H1 (cell line): ENCODE measurements at regions not wholly inside any gene's neighbourhood (a gene's known extent, or its start where the extent isn't known, plus 50 kb on each side); places are given as distances from the start of the nearest gene placed in this dataset.
"Not testable (repeated sequence)": the region's sequence is repeated elsewhere in the genome, so short reads cannot be mapped to it uniquely, and the experiment has no call there.

Experiments used
- CTCF ChIA-PET: fragments of 300-600 bp; sonication (Branson Sonifier 250); formaldehyde crosslinking; loops from one replicate; lab custom pipeline; 2021; ENCODE audit not compliant: partially characterized antibody; lab: Charles Lee
- POLR2A ChIA-PET: fragments of 300-600 bp; sonication (Branson Sonifier 250); formaldehyde crosslinking; loops from one replicate; lab custom pipeline; 2021; ENCODE audit warnings: inconsistent platforms; ENCODE audit not compliant: partially characterized antibody; lab: Charles Lee
- DNase-seq, 2 experiments: peaks; one replicate each; pipeline versions ENCODE4 v3.0.0 to v3.0.0-alpha.2; 2010 to 2022; ENCODE audit warnings: low spot score in 2 of 2, low read depth in 1 of 2, mixed read lengths in 1 of 2
- FAIRE-seq: peaks from 2 replicates; lab custom pipeline; 2011; peaks lifted over from hg19 to GRCh38; lab: Jason Lieb, UNC
- H2AFZ ChIP-seq: 2 replicates; pipeline ENCODE4 v1.8.1; 2012; ENCODE audit warnings: low read length, inconsistent platforms
- H2AK5ac ChIP-seq: 2 replicates; pipeline ENCODE4 v1.6.1; 2013; ENCODE audit warnings: low read depth, low read length
- H2BK120ac ChIP-seq: replicated peaks from 2 replicates; pipeline ENCODE3; 2013; ENCODE audit warnings: low read depth, low read length, inconsistent platforms
- H2BK12ac ChIP-seq: 2 replicates; pipeline ENCODE4 v1.6.1; 2013; ENCODE audit warnings: low read depth, low read length
- H2BK15ac ChIP-seq: 2 replicates; pipeline ENCODE4 v1.6.1; 2013; ENCODE audit warnings: low read length
- H2BK20ac ChIP-seq: 2 replicates; pipeline ENCODE4 v1.6.1; 2013; ENCODE audit warnings: low read length
- H2BK5ac ChIP-seq: 2 replicates; pipeline ENCODE4 v1.6.1; 2013; ENCODE audit warnings: low read depth, low read length
- H3K14ac ChIP-seq: 2 replicates; pipeline ENCODE4 v1.6.1; 2013; ENCODE audit warnings: inconsistent platforms; ENCODE audit not compliant: insufficient read length
- H3K18ac ChIP-seq: 2 replicates; pipeline ENCODE4 v1.6.1; 2013; ENCODE audit warnings: low read length; ENCODE audit errors: extremely low read depth
- H3K23ac ChIP-seq: 2 replicates; pipeline ENCODE4 v1.6.1; 2013; ENCODE audit warnings: inconsistent platforms; ENCODE audit not compliant: insufficient read length
- H3K23me2 ChIP-seq: 2 replicates; pipeline ENCODE4 v1.6.1; 2013; ENCODE audit warnings: low read depth, low read length
- H3K27ac ChIP-seq: 2 replicates; pipeline ENCODE4 v1.6.1; 2011; ENCODE audit warnings: low read depth, low read length, inconsistent platforms
- H3K27me3 ChIP-seq, 4 experiments: replicated peaks in 1 of 4; 1 replicate in 1 of 4; 2 replicates in 3 of 4; pipeline versions ENCODE4 v1.6.1 to v1.8.1; 2011 to 2013; ENCODE audit warnings: low read length in 3 of 4, mild to moderate bottlenecking in 3 of 4, inconsistent platforms in 2 of 4, mixed read lengths in 2 of 4, moderate library complexity in 1 of 4; ENCODE audit not compliant: control insufficient read depth in 3 of 4, insufficient read depth in 3 of 4; ENCODE audit errors: extremely low read depth in 1 of 4
- H3K36me3 ChIP-seq, 4 experiments: 2 replicates each; pipeline versions ENCODE4 v1.6.1 to v1.8.1; 2011 to 2013; ENCODE audit warnings: mild to moderate bottlenecking in 4 of 4, low read length in 3 of 4, moderate library complexity in 2 of 4, control low read depth in 1 of 4, inconsistent platforms in 1 of 4; ENCODE audit not compliant: insufficient read depth in 4 of 4, control insufficient read depth in 2 of 4
- H3K4ac ChIP-seq: replicated peaks from 2 replicates; pipeline ENCODE3; 2013; ENCODE audit warnings: low read length, low read depth, mixed read lengths, inconsistent platforms; ENCODE audit not compliant: insufficient read length
- H3K4me1 ChIP-seq, 4 experiments: replicated peaks in 1 of 4; 1 replicate in 1 of 4; 2 replicates in 3 of 4; pipeline versions ENCODE4 v1.6.1 to v1.8.1; 2011 to 2013; ENCODE audit warnings: low read length in 3 of 4, inconsistent platforms in 2 of 4, mixed read lengths in 1 of 4; ENCODE audit not compliant: insufficient read depth in 4 of 4, control insufficient read depth in 3 of 4
- H3K4me2 ChIP-seq, 2 experiments: 2 replicates each; pipeline versions ENCODE4 v1.6.1 to v1.8.1; 2011 to 2013; ENCODE audit warnings: low read depth in 2 of 2, low read length in 2 of 2, control low read depth in 1 of 2, inconsistent platforms in 1 of 2, mild to moderate bottlenecking in 1 of 2; ENCODE audit not compliant: insufficient read depth in 1 of 2
- H3K4me3 ChIP-seq, 4 experiments: fragments of 200-600, 300-600 bp in 1 of 4; sonication (generic), shearing (Covaris generic), sonication (Bioruptor Twin) in 1 of 4; 2 replicates each; pipeline versions ENCODE4 v1.5.1 to v1.8.1; 2011 to 2016; ENCODE audit warnings: low read length in 4 of 4, low read depth in 3 of 4, control low read depth in 2 of 4, inconsistent platforms in 2 of 4, mild to moderate bottlenecking in 2 of 4, mixed read lengths in 1 of 4, moderate library complexity in 1 of 4; ENCODE audit not compliant: insufficient read depth in 2 of 4; ENCODE audit errors: extremely low read depth in 1 of 4
- H3K56ac ChIP-seq: replicated peaks from 2 replicates; pipeline ENCODE3; 2013; ENCODE audit warnings: low read depth, mild to moderate bottlenecking, mixed read lengths, low read length, inconsistent platforms; ENCODE audit not compliant: insufficient read length
- H3K79me1 ChIP-seq: 2 replicates; pipeline ENCODE4 v1.6.1; 2013; ENCODE audit warnings: low read depth, low read length, control low read depth
- H3K79me2 ChIP-seq, 2 experiments: 2 replicates each; pipeline versions ENCODE4 v1.6.1 to v1.8.1; 2012 to 2013; ENCODE audit warnings: low read length in 2 of 2, mild to moderate bottlenecking in 2 of 2, inconsistent platforms in 1 of 2; ENCODE audit not compliant: insufficient read depth in 2 of 2, control insufficient read depth in 1 of 2
- H3K9ac ChIP-seq, 4 experiments: replicated peaks in 1 of 4; 1 replicate in 1 of 4; 2 replicates in 3 of 4; pipeline versions ENCODE4 v1.6.1 to v1.8.1; 2011 to 2013; ENCODE audit warnings: low read depth in 3 of 4, low read length in 3 of 4, control low read depth in 2 of 4, mild to moderate bottlenecking in 2 of 4, moderate library complexity in 2 of 4, inconsistent platforms in 1 of 4; ENCODE audit errors: extremely low read depth in 1 of 4
- H3K9me3 ChIP-seq, 2 experiments: 2 replicates each; pipeline versions ENCODE4 v1.6.1 to v1.8.1; 2012 to 2013; ENCODE audit warnings: mild to moderate bottlenecking in 2 of 2, moderate library complexity in 2 of 2, control low read depth in 1 of 2, inconsistent platforms in 1 of 2, low read depth in 1 of 2, low read length in 1 of 2, mixed read lengths in 1 of 2; ENCODE audit not compliant: insufficient read depth in 2 of 2
- H4K20me1 ChIP-seq, 2 experiments: replicated peaks in 1 of 2; 2 replicates each; pipeline versions ENCODE3 to v1.8.1; 2011 to 2013; ENCODE audit warnings: inconsistent platforms in 2 of 2, low read length in 2 of 2, mild to moderate bottlenecking in 1 of 2; ENCODE audit not compliant: insufficient read depth in 2 of 2, control insufficient read depth in 1 of 2
- H4K5ac ChIP-seq: 2 replicates; pipeline ENCODE4 v1.6.1; 2013; ENCODE audit warnings: low read length, low read depth, mixed read lengths, inconsistent platforms; ENCODE audit not compliant: insufficient read length
- H4K8ac ChIP-seq: 2 replicates; pipeline ENCODE4 v1.8.0; 2013; ENCODE audit warnings: mild to moderate bottlenecking, moderate library complexity, low read length, inconsistent platforms; ENCODE audit not compliant: insufficient read depth; ENCODE audit errors: extremely low read depth
- H4K91ac ChIP-seq: replicated peaks from 2 replicates; pipeline ENCODE3; 2013; ENCODE audit warnings: low read length, mixed read lengths, inconsistent platforms; ENCODE audit not compliant: insufficient read length
- WGBS, 2 experiments: shearing (Covaris generic) in 1 of 2; methylation state at CpG; one replicate each; pipeline versions ENCODE4 v1.1.6 to v1.1.7; 2013 to 2015; ENCODE audit warnings: low lambda C conversion rate in 2 of 2, mixed read lengths in 2 of 2, inconsistent platforms in 1 of 2, low coverage in 1 of 2, missing lambda C conversion rate in 1 of 2; ENCODE audit not compliant: insufficient replicate concordance in 2 of 2, insufficient coverage in 1 of 2, insufficient read length in 1 of 2; ENCODE audit errors: extremely low coverage in 1 of 2, missing lambda C conversion rate in 1 of 2; 5-methylcytosine and 5-hydroxymethylcytosine counted together

- H4K91ac ChIP-seq, H2BK5ac ChIP-seq, H2BK20ac ChIP-seq, POLR2A ChIA-PET, H2BK15ac ChIP-seq, DNase-seq, H3K14ac ChIP-seq, H3K27me3 ChIP-seq, H3K4me2 ChIP-seq, H3K27ac ChIP-seq, H3K56ac ChIP-seq, H3K23ac ChIP-seq, H2AK5ac ChIP-seq, FAIRE-seq, H2BK120ac ChIP-seq, H2AFZ ChIP-seq, H3K23me2 ChIP-seq, H3K18ac ChIP-seq, H3K36me3 ChIP-seq, H3K9me3 ChIP-seq, H3K9ac ChIP-seq, H3K79me2 ChIP-seq, H4K8ac ChIP-seq, H3K4ac ChIP-seq, H4K5ac ChIP-seq, H4K20me1 ChIP-seq, H3K4me1 ChIP-seq, H3K79me1 ChIP-seq, H3K4me3 ChIP-seq, H2BK12ac ChIP-seq: not testable (repeated sequence)
- WGBS, 2 experiments, result 88% methylated on average over 31 of the region's 53 CpGs; no CpG with 5 or more reads in 1 of the 2 experiments
- CTCF ChIA-PET, result interaction anchor here (2.5 to 3.8 kb wide), 2 partner anchors 17 to 73 kb away, joined by 8 to 12 read pairs; no protein-coding TSS in a partner anchor
These were observed 144.1 kb downstream of the ARRDC4 start for GRCh38 chr15:98104386-98105151.
